ENCODE measurements at regions not wholly inside any gene's neighbourhood (a gene's known extent, or its start where the extent isn't known, plus 50 kb on each side); places are given as distances from the start of the nearest gene placed in this dataset.

GRCh38 chr4:18441676-18442075 lies 420.1 kb upstream of the LCORL start:
- Histone ChIP-seq H3K4me2 (replicated peaks; ENCODE audit: extremely low read depth, low read length, poor library complexity, severe bottlenecking) (no peak overlapping the region), H3K4me3 (replicated peaks in 1 of 3; ENCODE audit: low read depth in 2 of 3, low read length in 3 of 3) (no peak overlapping the region), H3K4me1 (ENCODE audit: control insufficient read depth in 1 of 2, insufficient read depth in 2 of 2, low read length in 2 of 2) (no peaks in the 10 kb centered on the region), H4K20me1 (ENCODE audit: insufficient read depth, low read length) (no peaks in the 10 kb centered on the region), H3K79me2 (ENCODE audit: insufficient read depth, low read length) (no peaks in the 10 kb centered on the region), H2AFZ (ENCODE audit: insufficient read depth, low read depth, low read length, poor library complexity, severe bottlenecking) (no peak overlapping the region), H3K9me3 (replicated peaks in 1 of 2; ENCODE audit: control insufficient read depth in 1 of 2, insufficient read depth in 1 of 2, low read length in 2 of 2) (peaks cover 0 to 8% of the 10 kb centered on the region in 2 donors), H3K27ac (ENCODE audit: low read depth in 1 of 2, low read length in 2 of 2) (no peak overlapping the region), H3K9ac (ENCODE audit: insufficient read depth, low read length, poor library complexity, severe bottlenecking) (no peak overlapping the region), H3K27me3 (ENCODE audit: control insufficient read depth in 2 of 2, insufficient read depth in 2 of 2, low read length in 2 of 2) (no peaks in the 10 kb centered on the region), H3K36me3 (replicated peaks in 1 of 2; ENCODE audit: control insufficient read depth in 1 of 2, insufficient read depth in 2 of 2, low read length in 2 of 2) (no peaks in the 10 kb centered on the region)
- intact Hi-C loops (cut with micrococcal nuclease), result no loop called here
- no peak for TF ChIP-seq CTCF (IDR thresholded peaks at IDR 0.05)
- Mint-ChIP-seq H3K27ac (no peak overlapping the region), H3K27me3 (ENCODE audit: low read depth in 3 of 3) (no peaks in the 10 kb centered on the region), H3K4me3 (no peak overlapping the region), H3K36me3 (no peaks in the 10 kb centered on the region), H3K9me3 (peaks cover 2 to 15% (median 6%) of the 10 kb centered on the region in 7 donors), H3K4me1 (no peaks in the 10 kb centered on the region)
- DNase-seq, result no peak
- WGBS (ENCODE audit: insufficient coverage), result no CpG with 5 or more reads among the region's 2 CpGs

GRCh38 chr4:18441203-18441590 lies 419.6 kb upstream of the LCORL start:
- Mint-ChIP-seq H3K36me3 (no peaks in the 10 kb centered on the region), H3K9me3 (peaks cover 2 to 15% (median 6%) of the 10 kb centered on the region in 7 donors), H3K4me1 (no peaks in the 10 kb centered on the region), H3K27me3 (ENCODE audit: low read depth in 3 of 3) (no peaks in the 10 kb centered on the region), H3K27ac (no peak overlapping the region), H3K4me3 (no peak overlapping the region)
- no peak overlapping the region for H3K27ac ChIP-seq (ENCODE audit: low read depth in 1 of 2, low read length in 2 of 2)
- no CpG with 5 or more reads among the region's 3 CpGs for WGBS (ENCODE audit: insufficient coverage)
- DNase-seq, result no peak
- intact Hi-C loops (cut with micrococcal nuclease), result no loop called here
- H3K4me1 ChIP-seq (ENCODE audit: control insufficient read depth in 1 of 2, insufficient read depth in 2 of 2, low read length in 2 of 2), result no peaks in the 10 kb centered on the region
- no peaks in the 10 kb centered on the region for H4K20me1 ChIP-seq (ENCODE audit: insufficient read depth, low read length)
- H3K4me3 ChIP-seq (replicated peaks in 1 of 3; ENCODE audit: low read depth in 2 of 3, low read length in 3 of 3), result no peak overlapping the region
- TF ChIP-seq CTCF (IDR thresholded peaks at IDR 0.05), result no peak
- no peaks in the 10 kb centered on the region for H3K27me3 ChIP-seq (ENCODE audit: control insufficient read depth in 2 of 2, insufficient read depth in 2 of 2, low read length in 2 of 2)
- H3K9me3 ChIP-seq (replicated peaks in 1 of 2; ENCODE audit: control insufficient read depth in 1 of 2, insufficient read depth in 1 of 2, low read length in 2 of 2), result peaks cover 0 to 8% of the 10 kb centered on the region in 2 donors
- no peaks in the 10 kb centered on the region for H3K36me3 ChIP-seq (replicated peaks in 1 of 2; ENCODE audit: control insufficient read depth in 1 of 2, insufficient read depth in 2 of 2, low read length in 2 of 2)
- no peak overlapping the region for H2AFZ ChIP-seq (ENCODE audit: insufficient read depth, low read depth, low read length, poor library complexity, severe bottlenecking)
- H3K9ac ChIP-seq (ENCODE audit: insufficient read depth, low read length, poor library complexity, severe bottlenecking), result no peak overlapping the region
- no peaks in the 10 kb centered on the region for H3K79me2 ChIP-seq (ENCODE audit: insufficient read depth, low read length)
- H3K4me2 ChIP-seq (replicated peaks; ENCODE audit: extremely low read depth, low read length, poor library complexity, severe bottlenecking), result no peak overlapping the region
